AG09309 (cell line): ENCODE measurements at regions not wholly inside any gene's neighbourhood (a gene's known extent, or its start where the extent isn't known, plus 50 kb on each side); places are given as distances from the start of the nearest gene placed in this dataset.

ENCODE experiments used
- DNase-seq: peaks from one replicate; pipeline ENCODE4 v3.0.0-alpha.2; 2010; ENCODE audit warnings: low read depth
- H3K4me3 ChIP-seq: 2 replicates; pipeline ENCODE4 v1.5.1; 2011; ENCODE audit warnings: mild to moderate bottlenecking, low read depth, low read length, moderate library complexity; ENCODE audit not compliant: control insufficient read depth
- TF ChIP-seq, protein P1 (sequence below): IDR thresholded peaks from 2 replicates; pipeline ENCODE4 v1.5.1; 2011; ENCODE audit warnings: mild to moderate bottlenecking, low read depth, low read length, inconsistent platforms; ENCODE audit not compliant: insufficient read depth, control insufficient read depth; ENCODE audit errors: missing control alignments

DNA sequence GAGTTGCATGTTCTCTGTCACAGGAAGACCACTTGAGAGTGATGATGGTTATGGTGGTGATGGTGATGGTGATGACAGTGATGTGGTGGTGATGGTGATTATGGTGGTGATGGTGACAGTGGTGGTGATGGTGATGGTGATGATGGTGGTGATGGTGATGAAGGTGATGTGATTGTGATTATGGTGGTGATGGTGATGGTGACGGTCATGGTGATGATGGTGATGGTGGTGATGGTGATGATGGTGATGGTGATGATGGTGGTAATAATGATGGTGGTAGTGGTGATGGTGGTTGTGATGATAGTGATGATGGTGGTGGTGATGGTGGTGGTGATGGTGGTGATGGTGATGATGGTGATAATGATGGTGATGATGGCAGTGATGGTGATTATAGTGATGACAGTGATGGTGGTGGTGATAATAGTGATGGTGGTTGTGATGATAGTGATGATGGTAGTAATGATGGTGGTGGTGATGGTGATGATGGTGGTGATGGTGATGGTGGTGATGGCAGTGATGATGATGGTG, 93.7 kb downstream of the ASB1 start:
- no peak overlapping the region for H3K4me3 ChIP-seq
- no peak for DNase-seq
- TF ChIP-seq, protein P1, sequence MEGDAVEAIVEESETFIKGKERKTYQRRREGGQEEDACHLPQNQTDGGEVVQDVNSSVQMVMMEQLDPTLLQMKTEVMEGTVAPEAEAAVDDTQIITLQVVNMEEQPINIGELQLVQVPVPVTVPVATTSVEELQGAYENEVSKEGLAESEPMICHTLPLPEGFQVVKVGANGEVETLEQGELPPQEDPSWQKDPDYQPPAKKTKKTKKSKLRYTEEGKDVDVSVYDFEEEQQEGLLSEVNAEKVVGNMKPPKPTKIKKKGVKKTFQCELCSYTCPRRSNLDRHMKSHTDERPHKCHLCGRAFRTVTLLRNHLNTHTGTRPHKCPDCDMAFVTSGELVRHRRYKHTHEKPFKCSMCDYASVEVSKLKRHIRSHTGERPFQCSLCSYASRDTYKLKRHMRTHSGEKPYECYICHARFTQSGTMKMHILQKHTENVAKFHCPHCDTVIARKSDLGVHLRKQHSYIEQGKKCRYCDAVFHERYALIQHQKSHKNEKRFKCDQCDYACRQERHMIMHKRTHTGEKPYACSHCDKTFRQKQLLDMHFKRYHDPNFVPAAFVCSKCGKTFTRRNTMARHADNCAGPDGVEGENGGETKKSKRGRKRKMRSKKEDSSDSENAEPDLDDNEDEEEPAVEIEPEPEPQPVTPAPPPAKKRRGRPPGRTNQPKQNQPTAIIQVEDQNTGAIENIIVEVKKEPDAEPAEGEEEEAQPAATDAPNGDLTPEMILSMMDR = no peak

DNA sequence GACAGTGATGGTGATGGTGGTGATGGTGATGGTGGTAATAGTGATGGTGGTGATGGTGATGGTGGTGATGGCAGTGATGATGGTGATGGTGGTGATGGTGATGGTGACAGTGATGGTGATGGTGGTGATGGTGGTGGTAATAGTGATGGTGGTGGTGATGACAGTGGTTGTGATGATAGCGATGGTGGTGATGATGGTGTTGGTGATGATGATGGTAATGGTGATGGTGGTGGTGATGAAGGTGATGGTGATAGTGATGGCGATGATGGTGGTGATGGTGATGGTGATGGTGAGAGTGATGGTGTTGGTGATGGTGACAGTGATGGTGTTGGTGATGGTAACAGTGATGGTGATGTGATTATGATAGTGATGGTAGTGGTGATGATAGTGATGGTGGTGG, 94.3 kb downstream of the ASB1 start:
- no peak for DNase-seq
- no peak overlapping the region for H3K4me3 ChIP-seq
- TF ChIP-seq, protein P1 = no peak

DNA sequence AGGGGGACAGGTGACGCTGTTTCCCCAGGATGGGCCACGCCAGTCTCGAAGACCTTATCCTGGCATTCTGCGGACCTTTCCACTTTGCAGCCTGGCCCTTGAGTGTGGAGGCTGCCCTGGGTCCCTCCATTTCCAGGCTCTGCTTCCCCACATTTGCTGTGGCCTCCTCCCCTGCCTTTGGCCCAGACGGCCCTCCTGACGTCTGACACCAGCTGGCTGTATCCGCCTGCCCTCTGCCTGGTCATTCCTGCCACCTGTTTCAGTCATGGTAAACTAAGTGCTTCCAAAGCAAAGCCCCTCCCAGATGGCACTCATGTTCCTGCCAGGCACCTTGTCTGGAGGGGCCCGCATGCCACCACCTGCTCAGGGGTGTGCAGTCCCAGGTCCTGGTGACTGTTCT, 95.1 kb downstream of the ASB1 start:
- TF ChIP-seq, protein P1 = no peak
- DNase-seq = no peak
- no peak overlapping the region for H3K4me3 ChIP-seq

DNA sequence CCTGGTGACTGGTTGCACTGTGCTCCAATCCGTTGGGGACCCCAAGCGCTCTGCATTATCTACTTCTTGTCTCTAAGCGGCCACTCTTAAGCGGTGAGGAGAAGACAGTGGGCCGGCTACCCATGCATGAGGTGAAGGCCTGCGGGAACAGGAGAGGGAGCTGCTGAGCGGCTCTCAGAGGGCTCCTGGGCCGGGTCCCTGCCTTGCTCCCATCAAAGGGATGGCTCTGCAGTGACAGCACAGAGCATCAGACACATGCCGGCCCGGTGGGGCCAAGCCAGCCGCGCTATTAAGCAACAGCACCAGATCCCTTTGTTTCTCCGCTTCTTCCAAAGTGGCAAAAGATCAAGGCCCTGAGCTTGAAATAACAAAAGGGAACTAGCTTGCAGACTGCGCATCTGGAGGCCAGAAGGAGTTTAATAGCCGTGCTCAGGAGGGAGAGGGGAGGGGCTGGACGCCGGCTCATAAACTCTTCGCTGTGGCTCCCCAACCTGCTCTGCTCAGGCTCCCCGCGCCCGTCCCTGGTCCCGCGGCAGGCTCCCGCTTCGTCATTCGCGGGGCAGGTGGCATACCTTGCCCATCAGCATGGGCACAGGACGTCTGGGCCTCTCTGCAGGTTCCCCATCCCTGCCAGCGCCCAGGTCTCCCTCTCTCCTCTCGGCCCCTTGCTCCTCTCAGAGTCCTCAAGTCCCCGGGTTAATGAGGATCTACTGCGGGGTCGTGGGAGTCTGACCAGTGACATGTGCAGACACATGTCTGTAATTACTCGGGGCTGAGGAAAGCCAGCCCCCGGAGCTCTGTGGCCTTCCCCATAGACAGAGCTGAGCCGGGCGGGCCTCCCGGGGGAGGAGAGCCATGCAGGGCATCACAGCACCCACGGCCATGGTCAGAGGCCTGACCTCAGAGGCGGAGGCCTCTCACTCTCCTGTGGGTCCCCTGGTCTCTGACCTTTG, 96.7 kb downstream of the ASB1 start:
- no peak overlapping the region for H3K4me3 ChIP-seq
- TF ChIP-seq, protein P1 = peak; percentile 56
- peak; percentile 69 for DNase-seq

DNA sequence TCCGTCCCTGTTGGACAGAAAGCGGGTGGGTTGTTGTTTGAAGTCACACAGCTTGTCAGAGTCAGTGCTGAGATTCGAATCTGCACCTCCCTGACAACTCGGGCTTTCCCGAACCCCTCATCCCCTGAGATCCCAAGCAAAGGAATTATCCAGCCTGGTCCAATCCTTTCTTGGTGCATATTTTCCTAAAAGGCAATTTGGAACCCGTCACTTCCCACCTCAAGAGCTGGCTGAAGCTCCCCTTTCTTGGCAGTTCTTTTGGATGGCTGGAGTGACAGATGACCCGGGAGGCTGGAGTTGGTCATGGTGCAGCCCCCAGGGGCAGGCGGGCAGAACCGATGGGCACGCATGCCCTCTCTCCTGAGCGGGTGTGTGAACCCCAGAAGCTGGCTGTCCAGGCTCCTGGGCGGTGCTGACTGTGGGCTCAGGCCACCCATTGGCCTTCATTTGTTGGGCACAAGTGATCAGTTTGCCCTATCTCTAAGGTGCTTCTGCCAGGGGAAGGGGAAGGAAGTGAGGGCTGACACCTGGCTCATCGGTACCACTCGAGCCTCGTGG, 97.8 kb downstream of the ASB1 start:
- no peak for DNase-seq
- no peak overlapping the region for H3K4me3 ChIP-seq
- TF ChIP-seq, protein P1 = no peak

DNA sequence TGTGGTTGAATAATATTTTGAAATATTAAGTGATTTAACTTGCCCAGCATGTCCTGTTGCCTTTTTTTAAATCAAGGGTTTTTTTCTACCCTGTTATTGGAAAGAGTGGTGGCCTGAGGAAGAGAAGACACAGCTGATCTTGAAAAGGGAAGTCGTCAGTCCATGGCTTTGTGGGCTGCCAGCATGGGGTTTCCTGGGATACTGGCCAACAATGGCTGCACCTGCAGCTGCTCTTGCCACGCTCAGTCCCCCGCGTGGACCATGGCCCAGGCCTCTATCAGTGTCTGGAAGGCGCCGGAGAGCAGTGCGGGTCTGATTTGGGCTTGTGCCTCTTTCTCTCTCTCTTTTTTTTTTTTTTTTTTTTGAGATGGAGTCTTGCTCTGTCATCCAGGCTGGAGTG, 99.3 kb downstream of the ASB1 start:
- TF ChIP-seq, protein P1 = no peak
- no peak overlapping the region for H3K4me3 ChIP-seq
- no peak for DNase-seq
